GM23248 (cell line): ENCODE measurements at regions not wholly inside any gene's neighbourhood (a gene's known extent, or its start where the extent isn't known, plus 50 kb on each side); places are given as distances from the start of the nearest gene placed in this dataset.

ENCODE experiments used
- DNase-seq: peaks from one replicate; pipeline ENCODE4 v3.0.0-alpha.2; 2015
- H2AFZ ChIP-seq: fragments of 200-600 bp; sonication (generic); 2 replicates; pipeline ENCODE4 v1.6.1; 2016; ENCODE audit warnings: antibody characterized with exemption
- H3F3A ChIP-seq: fragments of 200-600 bp; sonication (generic); 2 replicates; pipeline ENCODE4 v1.6.1; 2016; ENCODE audit warnings: mild to moderate bottlenecking, antibody characterized with exemption, mixed run types; ENCODE audit not compliant: insufficient read depth
- H3K27ac ChIP-seq: fragments of 200-600 bp; sonication (generic); 2 replicates; pipeline ENCODE4 v1.5.1; 2016; ENCODE audit warnings: mild to moderate bottlenecking
- H3K27me3 ChIP-seq: fragments of 200-600 bp; sonication (generic); replicated peaks from 2 replicates; pipeline ENCODE4 v1.6.1; 2016; ENCODE audit warnings: mild to moderate bottlenecking; ENCODE audit not compliant: insufficient read depth
- H3K36me3 ChIP-seq: fragments of 200-600 bp; sonication (generic); 2 replicates; pipeline ENCODE4 v1.6.1; 2016; ENCODE audit warnings: low read depth, mild to moderate bottlenecking
- H3K4me1 ChIP-seq: fragments of 200-600 bp; sonication (generic); 2 replicates; pipeline ENCODE4 v1.6.1; 2016; ENCODE audit warnings: mild to moderate bottlenecking; ENCODE audit not compliant: insufficient read depth
- H3K4me2 ChIP-seq: fragments of 200-600 bp; sonication (generic); one replicate; pipeline ENCODE4 v1.6.1; 2016; ENCODE audit warnings: mild to moderate bottlenecking; ENCODE audit not compliant: unreplicated experiment
- H3K4me3 ChIP-seq: fragments of 200-600 bp; sonication (generic); 2 replicates; pipeline ENCODE4 v1.5.1; 2016; ENCODE audit warnings: mild to moderate bottlenecking
- H3K79me2 ChIP-seq: fragments of 200-600 bp; sonication (generic); 2 replicates; pipeline ENCODE4 v1.6.1; 2016; ENCODE audit warnings: mild to moderate bottlenecking; ENCODE audit not compliant: insufficient read depth
- H3K9ac ChIP-seq: fragments of 200-600 bp; sonication (generic); 2 replicates; pipeline ENCODE4 v1.6.1; 2016; ENCODE audit warnings: mild to moderate bottlenecking
- H3K9me2 ChIP-seq: fragments of 200-600 bp; sonication (generic); 2 replicates; pipeline ENCODE4 v1.6.1; 2016; ENCODE audit warnings: mixed run types, mild to moderate bottlenecking, moderate library complexity; ENCODE audit not compliant: insufficient read depth
- H3K9me3 ChIP-seq: fragments of 200-600 bp; sonication (generic); one replicate; pipeline ENCODE4 v1.6.1; 2017; ENCODE audit warnings: low read depth
- H4K20me1 ChIP-seq: fragments of 200-600 bp; sonication (generic); 2 replicates; pipeline ENCODE4 v1.6.0; 2016; ENCODE audit not compliant: insufficient read depth
- EZH2 ChIP-seq: fragments of 200-600 bp; sonication (generic); IDR thresholded peaks from 2 replicates; pipeline ENCODE4 v1.6.1; 2018; ENCODE audit warnings: antibody characterized with exemption, mild to moderate bottlenecking; ENCODE audit not compliant: insufficient read depth, poor library complexity, severe bottlenecking
- EZH2phosphoT487 ChIP-seq: fragments of 200-600 bp; sonication (generic); IDR thresholded peaks from 2 replicates; pipeline ENCODE4 v1.6.1; 2018; ENCODE audit warnings: antibody characterized with exemption, moderate library complexity, mild to moderate bottlenecking, low read depth; ENCODE audit not compliant: insufficient read depth
- WGBS, 2 experiments: methylation state at CpG; one replicate each; pipeline ENCODE4 v1.1.6; 2015 to 2017; ENCODE audit warnings: low lambda C conversion rate in 2 of 2, low coverage in 1 of 2; ENCODE audit errors: missing lambda C conversion rate in 2 of 2; 5-methylcytosine and 5-hydroxymethylcytosine counted together
- in situ Hi-C: fragments of 300-500 bp; cut with MboI; formaldehyde crosslinking; loops from 2 replicates; pipeline ENCODE4 v1.15.0; 2020

GRCh38 chr7:11319491-11320274, 346.0 kb downstream of the PHF14 start:
- Histone ChIP-seq H3K4me3 (no peak overlapping the region), H4K20me1 (no peaks in the 10 kb centered on the region), H3K79me2 (no peaks in the 10 kb centered on the region), H3K9me3 (no peaks in the 10 kb centered on the region), H2AFZ (no peak overlapping the region), H3K4me1 (peaks cover 3% of the 10 kb centered on the region; the same call in 1 of the 2 replicates), H3F3A (no peaks in the 10 kb centered on the region), H3K36me3 (no peaks in the 10 kb centered on the region), H3K27me3 (no peaks in the 10 kb centered on the region), H3K4me2 (no peak overlapping the region), H3K9me2 (no peaks in the 10 kb centered on the region), H3K27ac (no peak overlapping the region), H3K9ac (no peak overlapping the region)
- 52 to 61% methylated on average over 1 of the region's 1 CpG for WGBS, 2 experiments
- in situ Hi-C loops = no loop called here
- no peak for TF ChIP-seq EZH2
- no peak for TF ChIP-seq EZH2phosphoT487
- peak; percentile 55 for DNase-seq
